H1 (cell line): ENCODE measurements at regions not wholly inside any gene's neighbourhood (a gene's known extent, or its start where the extent isn't known, plus 50 kb on each side); places are given as distances from the start of the nearest gene placed in this dataset.

ENCODE experiments used
- BRCA1 ChIP-seq: IDR thresholded peaks from 2 replicates; pipeline ENCODE4 v1.6.1; 2012; ENCODE audit warnings: low read depth, low read length, improper control_type of control experiment
- CTBP2 ChIP-seq: IDR thresholded peaks from 2 replicates; pipeline ENCODE4 v1.7.0; 2011; ENCODE audit warnings: borderline replicate concordance, mild to moderate bottlenecking, moderate library complexity, mixed read lengths, low read length; ENCODE audit not compliant: insufficient read depth, insufficient read length
- GABPA ChIP-seq: IDR thresholded peaks from 2 replicates; pipeline ENCODE4 v1.6.1; 2011; ENCODE audit warnings: mild to moderate bottlenecking, low read length, moderate library complexity, borderline replicate concordance; ENCODE audit not compliant: insufficient read depth
- HDAC6 ChIP-seq: IDR thresholded peaks from one replicate; pipeline ENCODE4 v1.7.1; 2012; ENCODE audit warnings: low read depth, mild to moderate bottlenecking, inconsistent platforms, low read length, moderate library complexity
- RNF2 ChIP-seq: fragments of 200-900, 300-1000 bp; sonication (generic); IDR thresholded peaks from 2 replicates; pipeline ENCODE4 v1.7.1; 2016; ENCODE audit warnings: borderline replicate concordance, low read depth, mild to moderate bottlenecking, antibody characterized with exemption, low read length; ENCODE audit not compliant: poor library complexity, severe bottlenecking; ENCODE audit errors: missing control alignments
- SAP30 ChIP-seq: fragments of 300-600 bp; sonication (generic); IDR thresholded peaks from 2 replicates; pipeline ENCODE4 v1.7.1; 2012; ENCODE audit warnings: low read length, moderate library complexity, mild to moderate bottlenecking, inconsistent platforms; ENCODE audit not compliant: insufficient read depth, insufficient replicate concordance
- SIX5 ChIP-seq: IDR thresholded peaks from 2 replicates; pipeline ENCODE4 v1.6.1; 2011; ENCODE audit warnings: mild to moderate bottlenecking, low read depth, low read length
- TF ChIP-seq, protein P1 (sequence below), 3 experiments: IDR thresholded peaks; 1 replicate in 2 of 3; 2 replicates in 1 of 3; pipeline versions ENCODE4 v1.5.1 to v1.6.1; 2011; ENCODE audit warnings: low read length in 3 of 3, mild to moderate bottlenecking in 3 of 3, inconsistent platforms in 2 of 3, low read depth in 1 of 3, moderate library complexity in 1 of 3; ENCODE audit not compliant: insufficient read depth in 1 of 3; ENCODE audit errors: control extremely low read depth in 1 of 3

DNA sequence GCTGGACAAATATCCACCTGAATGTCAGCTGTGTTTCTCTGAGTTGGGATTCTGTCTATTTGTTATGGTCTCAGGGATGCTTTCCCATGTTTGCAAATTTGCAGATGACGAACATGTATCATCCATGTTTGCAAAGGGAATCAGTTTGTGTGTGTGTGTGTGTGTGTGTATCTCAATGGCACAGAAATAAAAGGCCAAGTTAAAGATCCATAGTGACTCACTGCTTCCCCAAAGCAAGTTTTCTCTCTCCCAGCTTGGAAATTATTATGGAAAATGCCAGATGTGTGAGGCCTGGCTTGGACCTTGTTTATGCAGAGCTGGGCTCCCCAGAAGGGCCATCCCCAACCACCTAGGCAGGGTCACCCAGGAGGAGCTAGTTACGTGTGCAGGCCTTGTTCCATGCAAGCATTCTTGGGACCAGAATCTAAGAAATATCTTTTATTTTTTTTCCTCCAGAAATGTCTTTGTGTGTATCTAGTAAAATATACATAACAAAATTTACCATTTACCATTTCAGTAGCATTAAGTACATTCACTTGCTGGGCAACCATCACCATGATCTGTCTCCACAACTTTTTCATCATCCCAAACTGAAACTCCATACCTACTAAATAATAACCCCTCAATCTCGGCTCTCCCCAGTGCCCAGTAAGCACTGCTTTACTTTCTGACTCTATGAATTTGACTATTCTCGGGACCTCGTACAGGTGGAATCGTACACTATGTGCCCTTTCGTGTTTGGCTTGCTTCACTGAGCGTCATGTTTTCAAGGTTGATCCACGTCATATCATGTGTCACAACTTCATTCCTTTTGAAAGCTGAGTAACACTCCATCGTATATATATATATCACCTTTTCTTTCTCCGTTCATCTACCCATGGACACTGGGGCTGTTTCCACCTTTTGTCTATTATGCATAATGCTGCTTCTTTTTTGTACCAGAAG is 56.6 kb upstream of the WNT7B start (continued):
- TF ChIP-seq SIX5 (no peak), RNF2 (no peak), GABPA (no peak), CTBP2 (no peak), HDAC6 (no peak), BRCA1 (no peak), SAP30 (no peak)
- TF ChIP-seq, protein P1, sequence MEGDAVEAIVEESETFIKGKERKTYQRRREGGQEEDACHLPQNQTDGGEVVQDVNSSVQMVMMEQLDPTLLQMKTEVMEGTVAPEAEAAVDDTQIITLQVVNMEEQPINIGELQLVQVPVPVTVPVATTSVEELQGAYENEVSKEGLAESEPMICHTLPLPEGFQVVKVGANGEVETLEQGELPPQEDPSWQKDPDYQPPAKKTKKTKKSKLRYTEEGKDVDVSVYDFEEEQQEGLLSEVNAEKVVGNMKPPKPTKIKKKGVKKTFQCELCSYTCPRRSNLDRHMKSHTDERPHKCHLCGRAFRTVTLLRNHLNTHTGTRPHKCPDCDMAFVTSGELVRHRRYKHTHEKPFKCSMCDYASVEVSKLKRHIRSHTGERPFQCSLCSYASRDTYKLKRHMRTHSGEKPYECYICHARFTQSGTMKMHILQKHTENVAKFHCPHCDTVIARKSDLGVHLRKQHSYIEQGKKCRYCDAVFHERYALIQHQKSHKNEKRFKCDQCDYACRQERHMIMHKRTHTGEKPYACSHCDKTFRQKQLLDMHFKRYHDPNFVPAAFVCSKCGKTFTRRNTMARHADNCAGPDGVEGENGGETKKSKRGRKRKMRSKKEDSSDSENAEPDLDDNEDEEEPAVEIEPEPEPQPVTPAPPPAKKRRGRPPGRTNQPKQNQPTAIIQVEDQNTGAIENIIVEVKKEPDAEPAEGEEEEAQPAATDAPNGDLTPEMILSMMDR (IDR thresholded peaks at IDR 0.05; ENCODE audit: control extremely low read depth in 1 of 3, insufficient read depth in 1 of 3, low read depth in 1 of 3, low read length in 3 of 3): no peak
